ENCODE measurements at regions not wholly inside any gene's neighbourhood (a gene's known extent, or its start where the extent isn't known, plus 50 kb on each side); places are given as distances from the start of the nearest gene placed in this dataset.

GRCh38 chr2:51387235-51387634 is 355.3 kb upstream of the NRXN1 start:
- no peak for TF ChIP-seq CTCF (IDR thresholded peaks at IDR 0.05)
- no peak for ATAC-seq

DNA sequence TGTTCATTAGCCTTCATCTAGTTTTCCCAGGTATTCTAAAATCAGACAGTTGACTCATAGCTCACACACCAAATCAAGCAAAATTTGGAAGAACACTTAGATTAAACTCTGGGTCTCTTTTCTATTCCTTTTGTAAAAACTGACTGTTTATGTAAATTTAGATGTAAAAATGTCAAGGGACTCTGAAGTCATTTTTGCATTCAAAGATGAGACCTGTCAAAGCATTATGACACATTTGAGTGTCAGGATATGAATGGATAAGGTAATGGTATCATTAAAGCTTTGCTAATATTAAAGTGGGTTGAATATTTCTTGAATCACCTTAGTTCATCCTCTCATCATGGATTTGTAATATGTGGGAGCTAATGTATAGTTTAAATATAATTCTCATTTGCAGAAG is 348.1 kb upstream of the NRXN1 start:
- DNase-seq (no peak), ATAC-seq (no peak)
- Histone ChIP-seq H3K36me3 (no peaks in the 10 kb centered on the region), H3K4me3 (no peak overlapping the region), H3K9me3 (peaks cover 0 to 4% of the 10 kb centered on the region in 2 donors), H3K4me1 (no peaks in the 10 kb centered on the region), H3K27me3 (no peaks in the 10 kb centered on the region), H3K27ac (no peak overlapping the region)
- intact Hi-C loops (cut with DNase I) = no loop called here
- no peak for TF ChIP-seq CTCF (IDR thresholded peaks at IDR 0.05)

More at GRCh38 chr2:51387235-51387634, 355.3 kb upstream of the NRXN1 start:
- peaks cover 0 to 23% of the 10 kb centered on the region in 2 donors for H3K9me3 ChIP-seq
- no peaks in the 10 kb centered on the region for H3K4me1 ChIP-seq
- no peak for DNase-seq
- intact Hi-C loops (cut with DNase I) = no loop called here
- H3K27ac ChIP-seq = no peak overlapping the region
- H3K36me3 ChIP-seq = no peaks in the 10 kb centered on the region
- H3K4me3 ChIP-seq = no peak overlapping the region
- no peaks in the 10 kb centered on the region for H3K27me3 ChIP-seq

DNA sequence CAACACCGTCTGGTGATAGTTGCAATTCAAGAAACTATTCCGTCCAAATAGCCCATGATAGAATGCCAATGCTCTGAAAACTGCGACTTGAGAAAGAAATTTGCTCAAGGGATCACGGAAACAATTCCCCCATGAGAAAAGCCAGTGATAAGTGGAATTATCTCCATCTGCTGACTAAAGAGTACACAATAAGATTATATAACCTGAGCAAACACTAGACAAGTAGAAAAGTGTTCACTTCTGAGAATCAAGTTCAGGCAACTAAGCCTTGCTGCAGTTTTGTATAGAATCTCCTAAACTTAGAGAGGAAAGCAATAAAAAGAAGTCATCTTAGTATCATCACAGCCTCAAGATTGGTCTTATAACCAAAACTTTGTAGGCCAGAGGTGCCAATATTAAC is 336.3 kb upstream of the NRXN1 start:
- Histone ChIP-seq H3K9me3 (no peaks in the 10 kb centered on the region), H3K27ac (no peak overlapping the region), H3K36me3 (no peaks in the 10 kb centered on the region), H3K4me3 (no peak overlapping the region), H3K4me1 (no peaks in the 10 kb centered on the region), H3K27me3 (no peaks in the 10 kb centered on the region)
- intact Hi-C loops (cut with DNase I) = no loop called here
- peak; percentile 65 for ATAC-seq
- no peak for TF ChIP-seq CTCF (IDR thresholded peaks at IDR 0.05)
- no peak for DNase-seq

GRCh38 chr2:51350100-51350499 is 318.2 kb upstream of the NRXN1 start:
- H3K36me3 ChIP-seq = no peaks in the 10 kb centered on the region
- no peaks in the 10 kb centered on the region for H3K9me3 ChIP-seq
- peak in 1 of 4 donors; percentile 12 for DNase-seq
- TF ChIP-seq CTCF (IDR thresholded peaks at IDR 0.05) = no peak
- no peak overlapping the region for H3K27ac ChIP-seq
- no peaks in the 10 kb centered on the region for H3K27me3 ChIP-seq
- intact Hi-C loops (cut with DNase I) = no loop called here
- H3K4me1 ChIP-seq = no peaks in the 10 kb centered on the region
- ATAC-seq = peak; percentile 69
- H3K4me3 ChIP-seq = no peak overlapping the region

GRCh38 chr2:51344886-51345285 is 313.0 kb upstream of the NRXN1 start:
- H3K4me1 ChIP-seq = no peaks in the 10 kb centered on the region

More at GRCh38 chr2:51344886-51345285, 313.0 kb upstream of the NRXN1 start:
- no peaks in the 10 kb centered on the region for H3K9me3 ChIP-seq
- DNase-seq (no peak), ATAC-seq (no peak)
- no peak overlapping the region for H3K27ac ChIP-seq
- no peak for TF ChIP-seq CTCF (IDR thresholded peaks at IDR 0.05)
- H3K4me3 ChIP-seq = no peak overlapping the region
- no peaks in the 10 kb centered on the region for H3K27me3 ChIP-seq
- intact Hi-C loops (cut with DNase I) = no loop called here
- H3K36me3 ChIP-seq = no peaks in the 10 kb centered on the region
